ENCODE measurements at regions not wholly inside any gene's neighbourhood (a gene's known extent, or its start where the extent isn't known, plus 50 kb on each side); places are given as distances from the start of the nearest gene placed in this dataset.

- H3K27ac ChIP-seq (replicated peaks): no peak overlapping the region
- TF ChIP-seq GABPA (IDR thresholded peaks at IDR 0.05; ENCODE audit: low read depth): no peak
- no peak for TF ChIP-seq CTCF (IDR thresholded peaks at IDR 0.05; ENCODE audit: insufficient read depth, low read length)
- TF ChIP-seq POLR2AphosphoS5 (IDR thresholded peaks at IDR 0.05; ENCODE audit: low read depth): no peak
- no peak for TF ChIP-seq REST (IDR thresholded peaks at IDR 0.05; ENCODE audit: insufficient replicate concordance, low read depth)
- TF ChIP-seq SPI1 (IDR thresholded peaks at IDR 0.05; ENCODE audit: borderline replicate concordance, low read depth): no peak
- no peak for DNase-seq (ENCODE audit: low read depth in 1 of 2, low spot score in 1 of 2)
Measured at GRCh38 chr1:218080863-218081262, 204.2 kb upstream of the RRP15 start.

GRCh38 chr1:218081358-218081757 lies 203.7 kb upstream of the RRP15 start:
- Histone ChIP-seq H3K4me3 (replicated peaks; ENCODE audit: insufficient read depth, low read length) (no peak overlapping the region), H3K27me3 (ENCODE audit: insufficient read depth, poor library complexity, severe bottlenecking) (no peaks in the 10 kb centered on the region), H3K27ac (replicated peaks) (no peak overlapping the region)
- DNase-seq (ENCODE audit: low read depth in 1 of 2, low spot score in 1 of 2): no peak
- no peak for TF ChIP-seq SPI1 (IDR thresholded peaks at IDR 0.05; ENCODE audit: borderline replicate concordance, low read depth)
- no peak for TF ChIP-seq CTCF (IDR thresholded peaks at IDR 0.05; ENCODE audit: insufficient read depth, low read length)
- TF ChIP-seq REST (IDR thresholded peaks at IDR 0.05; ENCODE audit: insufficient replicate concordance, low read depth): no peak

More at GRCh38 chr1:218080863-218081262, 204.2 kb upstream of the RRP15 start:
- Histone ChIP-seq H3K4me3 (replicated peaks; ENCODE audit: insufficient read depth, low read length) (no peak overlapping the region), H3K27me3 (ENCODE audit: insufficient read depth, poor library complexity, severe bottlenecking) (no peaks in the 10 kb centered on the region)

- Histone ChIP-seq H3K27me3 (ENCODE audit: insufficient read depth, poor library complexity, severe bottlenecking) (no peaks in the 10 kb centered on the region), H3K4me3 (replicated peaks; ENCODE audit: insufficient read depth, low read length) (no peak overlapping the region), H3K27ac (replicated peaks) (no peak overlapping the region)
- TF ChIP-seq SPI1 (IDR thresholded peaks at IDR 0.05; ENCODE audit: borderline replicate concordance, low read depth) (no peak), GABPA (IDR thresholded peaks at IDR 0.05; ENCODE audit: low read depth) (no peak), REST (IDR thresholded peaks at IDR 0.05; ENCODE audit: insufficient replicate concordance, low read depth) (no peak), CTCF (IDR thresholded peaks at IDR 0.05; ENCODE audit: insufficient read depth, low read length) (no peak), POLR2AphosphoS5 (IDR thresholded peaks at IDR 0.05; ENCODE audit: low read depth) (no peak)
- no peak for DNase-seq (ENCODE audit: low read depth in 1 of 2, low spot score in 1 of 2)
Measured at GRCh38 chr1:218090459-218090858, 194.6 kb upstream of the RRP15 start.
